Activated T-helper 17 cell treated with anti-CD3 and anti-CD28 coated beads, Interleukin-2, amount 50 U/mL, for 72 hours (primary cell): ENCODE measurements at regions not wholly inside any gene's neighbourhood (a gene's known extent, or its start where the extent isn't known, plus 50 kb on each side); places are given as distances from the start of the nearest gene placed in this dataset.

Experiments used
- ATAC-seq: fragments of 150-1000 bp; cut with Tn5 transposase; replicated peaks from 2 replicates; pipeline ENCODE4 v1.10.0; 2021; ENCODE audit warnings: mild to moderate bottlenecking, moderate library complexity
- H3K27ac Mint-ChIP-seq: one replicate; pipeline ENCODE4 v1.8.0; 2022; ENCODE audit warnings: mixed read lengths
- H3K27me3 Mint-ChIP-seq: one replicate; pipeline ENCODE4 v1.8.0; 2022; ENCODE audit warnings: mixed read lengths
- H3K36me3 Mint-ChIP-seq: one replicate; pipeline ENCODE4 v1.8.0; 2022; ENCODE audit warnings: low read depth, mild to moderate bottlenecking, mixed read lengths
- H3K4me1 Mint-ChIP-seq: one replicate; pipeline ENCODE4 v1.8.0; 2022; ENCODE audit warnings: mixed read lengths
- H3K4me3 Mint-ChIP-seq: one replicate; pipeline ENCODE4 v1.8.0; 2022; ENCODE audit warnings: mild to moderate bottlenecking, mixed read lengths
- H3K9me3 Mint-ChIP-seq: one replicate; pipeline ENCODE4 v1.8.0; 2022; ENCODE audit warnings: mixed read lengths

GRCh38 chr17:52724578-52724977 is 566.1 kb upstream of the CA10 start:
- no peak for ATAC-seq
- Mint-ChIP-seq H3K4me1 (no peaks in the 10 kb centered on the region), H3K27ac (no peak overlapping the region), H3K4me3 (no peak overlapping the region), H3K36me3 (no peaks in the 10 kb centered on the region), H3K9me3 (no peaks in the 10 kb centered on the region), H3K27me3 (no peaks in the 10 kb centered on the region)

GRCh38 chr17:52721910-52722309 is 563.4 kb upstream of the CA10 start:
- Mint-ChIP-seq H3K27ac (no peak overlapping the region), H3K36me3 (no peaks in the 10 kb centered on the region), H3K27me3 (no peaks in the 10 kb centered on the region), H3K9me3 (peaks cover 9% of the 10 kb centered on the region), H3K4me1 (no peaks in the 10 kb centered on the region), H3K4me3 (no peak overlapping the region)
- no peak for ATAC-seq

GRCh38 chr17:52710363-52710901 is 551.9 kb upstream of the CA10 start:
- Mint-ChIP-seq H3K9me3 (peaks cover 4% of the 10 kb centered on the region), H3K27ac (no peak overlapping the region), H3K27me3 (no peaks in the 10 kb centered on the region), H3K4me1 (no peaks in the 10 kb centered on the region), H3K36me3 (no peaks in the 10 kb centered on the region), H3K4me3 (no peak overlapping the region)
- ATAC-seq: no peak

DNA sequence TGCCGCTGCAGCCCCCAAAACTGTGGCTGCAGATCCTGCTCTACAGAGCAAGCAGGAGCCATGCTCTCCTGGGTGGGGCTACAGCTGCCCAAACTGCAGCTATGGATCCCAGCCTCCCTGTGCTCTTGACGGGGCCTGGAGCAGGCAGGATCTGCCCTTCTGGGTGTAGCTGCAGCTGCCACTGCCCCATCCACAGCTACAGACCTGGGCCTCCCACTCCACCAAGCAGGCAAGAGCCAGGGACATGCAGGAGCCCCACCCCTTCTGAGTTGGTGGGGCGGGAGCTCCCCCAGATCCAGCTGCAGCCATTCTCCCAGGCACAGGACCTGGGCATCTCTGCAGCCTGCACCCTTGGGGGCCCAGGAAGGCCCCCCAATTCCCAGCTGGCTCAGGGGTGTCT is 551.2 kb upstream of the CA10 start:
- H3K9me3 Mint-ChIP-seq: peaks cover 4% of the 10 kb centered on the region
- H3K27me3 Mint-ChIP-seq: no peaks in the 10 kb centered on the region
- ATAC-seq: no peak
- no peaks in the 10 kb centered on the region for H3K36me3 Mint-ChIP-seq
- no peak overlapping the region for H3K4me3 Mint-ChIP-seq
- H3K4me1 Mint-ChIP-seq: no peaks in the 10 kb centered on the region
- H3K27ac Mint-ChIP-seq: no peak overlapping the region

GRCh38 chr17:52696362-52696761 is 537.8 kb upstream of the CA10 start:
- H3K4me1 Mint-ChIP-seq: no peaks in the 10 kb centered on the region
- no peak overlapping the region for H3K4me3 Mint-ChIP-seq
- no peaks in the 10 kb centered on the region for H3K27me3 Mint-ChIP-seq
- peaks cover 3% of the 10 kb centered on the region for H3K9me3 Mint-ChIP-seq
- H3K36me3 Mint-ChIP-seq: no peaks in the 10 kb centered on the region
- no peak overlapping the region for H3K27ac Mint-ChIP-seq
- no peak for ATAC-seq

DNA sequence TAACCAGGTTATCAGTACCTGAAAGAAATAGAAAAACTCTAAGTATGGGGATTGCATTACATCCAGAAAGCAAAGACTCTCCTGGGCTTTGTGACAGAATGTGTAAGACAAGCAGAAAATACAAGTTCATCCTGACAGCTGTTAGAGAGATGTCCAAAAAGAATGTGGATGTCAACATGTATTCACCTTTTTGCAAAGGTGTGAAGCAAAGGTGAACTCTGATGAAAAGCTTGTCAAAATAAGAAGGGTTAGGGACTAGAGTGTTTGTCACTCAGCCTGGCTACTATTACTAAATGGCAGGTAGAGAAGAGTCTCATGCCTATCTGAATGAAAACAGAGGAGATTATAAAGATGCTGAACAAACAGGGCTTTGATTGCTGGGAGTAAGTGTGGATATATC is 527.6 kb upstream of the CA10 start:
- Mint-ChIP-seq H3K27me3 (no peaks in the 10 kb centered on the region), H3K4me3 (no peak overlapping the region), H3K9me3 (no peaks in the 10 kb centered on the region), H3K27ac (no peak overlapping the region), H3K4me1 (no peaks in the 10 kb centered on the region), H3K36me3 (no peaks in the 10 kb centered on the region)
- no peak for ATAC-seq

DNA sequence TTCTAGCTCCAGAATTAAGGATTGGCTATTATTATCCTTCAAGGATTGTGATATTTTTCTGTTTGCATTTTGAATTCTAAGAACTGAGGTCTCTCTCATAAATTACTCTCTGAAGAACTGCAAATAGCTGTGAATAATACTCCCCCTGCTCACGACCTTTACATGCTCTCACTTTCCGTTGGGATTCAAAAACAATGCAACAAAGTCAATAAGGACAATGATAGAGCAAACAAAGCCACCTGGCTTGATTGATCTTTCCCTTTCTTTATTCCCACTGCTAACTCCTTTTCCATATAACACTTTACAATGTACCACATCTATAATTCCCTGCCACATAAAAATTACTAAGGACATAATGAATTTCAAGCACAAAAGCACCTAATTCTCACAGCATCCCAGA is 523.0 kb upstream of the CA10 start:
- H3K4me3 Mint-ChIP-seq: no peak overlapping the region
- H3K9me3 Mint-ChIP-seq: peaks cover 18% of the 10 kb centered on the region
- no peak for ATAC-seq
- H3K27ac Mint-ChIP-seq: no peak overlapping the region
- no peaks in the 10 kb centered on the region for H3K27me3 Mint-ChIP-seq
- no peaks in the 10 kb centered on the region for H3K4me1 Mint-ChIP-seq
- no peaks in the 10 kb centered on the region for H3K36me3 Mint-ChIP-seq

DNA sequence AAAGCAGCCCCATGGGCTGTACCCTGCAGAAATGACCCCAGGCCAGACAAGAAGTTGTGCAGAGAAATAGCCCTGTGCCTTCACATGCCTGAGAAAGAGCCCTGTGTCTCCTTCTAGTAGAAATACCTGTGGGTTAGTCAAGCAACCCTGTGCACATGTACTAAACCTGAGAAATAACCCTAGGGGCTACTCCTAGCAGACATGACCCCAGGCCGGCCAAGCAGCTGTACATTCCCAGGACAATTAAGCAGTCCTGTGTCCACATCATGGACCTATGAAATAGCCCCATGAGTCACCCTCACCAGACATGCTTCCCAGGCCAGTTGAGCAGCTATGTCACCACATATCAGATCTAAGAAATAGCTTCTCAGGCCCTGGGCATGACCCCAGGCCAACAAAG is 519.7 kb upstream of the CA10 start:
- no peak for ATAC-seq
- no peak overlapping the region for H3K27ac Mint-ChIP-seq
- H3K4me1 Mint-ChIP-seq: no peaks in the 10 kb centered on the region
- H3K36me3 Mint-ChIP-seq: no peaks in the 10 kb centered on the region
- no peaks in the 10 kb centered on the region for H3K27me3 Mint-ChIP-seq
- no peak overlapping the region for H3K4me3 Mint-ChIP-seq
- peaks cover 22% of the 10 kb centered on the region for H3K9me3 Mint-ChIP-seq

GRCh38 chr17:52674686-52675085 is 516.2 kb upstream of the CA10 start:
- no peak overlapping the region for H3K27ac Mint-ChIP-seq
- H3K9me3 Mint-ChIP-seq: peaks cover 22% of the 10 kb centered on the region
- H3K4me3 Mint-ChIP-seq: no peak overlapping the region
- no peak for ATAC-seq
- no peaks in the 10 kb centered on the region for H3K4me1 Mint-ChIP-seq
- no peaks in the 10 kb centered on the region for H3K36me3 Mint-ChIP-seq
- H3K27me3 Mint-ChIP-seq: no peaks in the 10 kb centered on the region

- H3K4me1 Mint-ChIP-seq: no peaks in the 10 kb centered on the region
- H3K36me3 Mint-ChIP-seq: no peaks in the 10 kb centered on the region
- H3K9me3 Mint-ChIP-seq: peaks cover 16% of the 10 kb centered on the region
- no peak overlapping the region for H3K27ac Mint-ChIP-seq
- H3K27me3 Mint-ChIP-seq: no peaks in the 10 kb centered on the region
- ATAC-seq: no peak
- H3K4me3 Mint-ChIP-seq: no peak overlapping the region
These were observed 515.3 kb upstream of the CA10 start for GRCh38 chr17:52673791-52674190.

GRCh38 chr17:52666264-52666663 is 507.8 kb upstream of the CA10 start:
- no peaks in the 10 kb centered on the region for H3K36me3 Mint-ChIP-seq
- H3K4me3 Mint-ChIP-seq: no peak overlapping the region
- H3K27ac Mint-ChIP-seq: no peak overlapping the region
- ATAC-seq: no peak
- H3K27me3 Mint-ChIP-seq: no peaks in the 10 kb centered on the region
- H3K9me3 Mint-ChIP-seq: peaks cover 5% of the 10 kb centered on the region
- H3K4me1 Mint-ChIP-seq: no peaks in the 10 kb centered on the region

- no peaks in the 10 kb centered on the region for H3K9me3 Mint-ChIP-seq
- no peak for ATAC-seq
- H3K27me3 Mint-ChIP-seq: no peaks in the 10 kb centered on the region
- no peak overlapping the region for H3K27ac Mint-ChIP-seq
- H3K36me3 Mint-ChIP-seq: no peaks in the 10 kb centered on the region
- no peak overlapping the region for H3K4me3 Mint-ChIP-seq
- H3K4me1 Mint-ChIP-seq: no peaks in the 10 kb centered on the region
These were observed 502.2 kb upstream of the CA10 start for GRCh38 chr17:52660692-52661091.

DNA sequence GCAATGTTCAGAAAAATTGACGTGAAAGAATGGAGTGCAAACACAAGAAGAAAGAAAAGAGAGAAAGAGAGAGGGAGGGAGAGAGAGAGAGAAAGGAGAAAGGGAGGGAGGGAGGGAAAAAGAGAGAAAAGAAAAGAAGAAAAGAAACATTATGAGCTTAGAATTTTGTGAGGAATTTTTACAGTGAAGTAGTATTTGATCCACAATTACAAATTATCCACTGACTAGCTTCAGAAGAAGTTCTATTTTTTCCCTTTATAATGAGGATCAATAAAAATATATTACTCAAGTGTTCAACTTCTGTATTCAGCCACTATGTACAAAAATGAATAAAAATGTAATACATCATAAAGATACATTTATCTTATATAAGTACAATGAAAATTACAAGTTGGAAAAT is 494.5 kb upstream of the CA10 start:
- Mint-ChIP-seq H3K4me1 (no peaks in the 10 kb centered on the region), H3K36me3 (no peaks in the 10 kb centered on the region)

GRCh38 chr17:52648995-52649394 is 490.5 kb upstream of the CA10 start:
- H3K9me3 Mint-ChIP-seq: peaks cover 4% of the 10 kb centered on the region
- no peaks in the 10 kb centered on the region for H3K4me1 Mint-ChIP-seq
- H3K27me3 Mint-ChIP-seq: no peaks in the 10 kb centered on the region
- no peaks in the 10 kb centered on the region for H3K36me3 Mint-ChIP-seq
- ATAC-seq: no peak
- no peak overlapping the region for H3K4me3 Mint-ChIP-seq
- no peak overlapping the region for H3K27ac Mint-ChIP-seq

More for the DNA sequence above, 494.5 kb upstream of the CA10 start:
- Mint-ChIP-seq H3K27ac (no peak overlapping the region), H3K27me3 (no peaks in the 10 kb centered on the region), H3K9me3 (peaks cover 3% of the 10 kb centered on the region), H3K4me3 (no peak overlapping the region)
- no peak for ATAC-seq

- Mint-ChIP-seq H3K4me1 (no peaks in the 10 kb centered on the region), H3K4me3 (no peak overlapping the region), H3K36me3 (no peaks in the 10 kb centered on the region), H3K27ac (no peak overlapping the region), H3K9me3 (peaks cover 4% of the 10 kb centered on the region), H3K27me3 (no peaks in the 10 kb centered on the region)
- ATAC-seq: no peak
These were observed 488.9 kb upstream of the CA10 start for GRCh38 chr17:52647411-52647810.

- Mint-ChIP-seq H3K36me3 (no peaks in the 10 kb centered on the region), H3K27me3 (no peaks in the 10 kb centered on the region), H3K4me3 (no peak overlapping the region), H3K9me3 (peaks cover 3% of the 10 kb centered on the region), H3K4me1 (no peaks in the 10 kb centered on the region), H3K27ac (no peak overlapping the region)
- no peak for ATAC-seq
These were observed 477.9 kb upstream of the CA10 start for GRCh38 chr17:52636443-52636842.
